ENCODE measurements at regions not wholly inside any gene's neighbourhood (a gene's known extent, or its start where the extent isn't known, plus 50 kb on each side); places are given as distances from the start of the nearest gene placed in this dataset.

DNA sequence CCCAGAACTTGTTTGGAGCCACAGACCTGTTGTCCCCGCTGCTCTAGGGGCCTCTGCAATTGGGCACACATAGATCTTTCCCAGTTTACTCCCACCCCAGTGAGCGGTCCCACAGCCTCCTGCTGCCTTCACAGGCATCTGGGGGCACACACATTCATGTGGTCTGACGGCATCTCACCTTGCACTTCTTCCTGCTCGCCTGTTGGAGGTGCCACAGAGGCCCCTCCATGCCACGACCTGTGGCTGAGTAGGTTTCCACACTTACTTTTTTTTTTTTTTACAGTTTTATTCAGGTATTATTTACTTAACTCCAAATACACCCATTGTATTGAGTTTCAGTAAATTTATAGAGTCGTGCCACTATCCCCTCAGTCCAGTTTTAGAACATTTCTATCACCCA, 68.9 kb upstream of the SEPTIN5 start:
- Mint-ChIP-seq H3K4me3 (no peak overlapping the region), H3K27ac (no peak overlapping the region)
- DNase-seq: no peak

DNA sequence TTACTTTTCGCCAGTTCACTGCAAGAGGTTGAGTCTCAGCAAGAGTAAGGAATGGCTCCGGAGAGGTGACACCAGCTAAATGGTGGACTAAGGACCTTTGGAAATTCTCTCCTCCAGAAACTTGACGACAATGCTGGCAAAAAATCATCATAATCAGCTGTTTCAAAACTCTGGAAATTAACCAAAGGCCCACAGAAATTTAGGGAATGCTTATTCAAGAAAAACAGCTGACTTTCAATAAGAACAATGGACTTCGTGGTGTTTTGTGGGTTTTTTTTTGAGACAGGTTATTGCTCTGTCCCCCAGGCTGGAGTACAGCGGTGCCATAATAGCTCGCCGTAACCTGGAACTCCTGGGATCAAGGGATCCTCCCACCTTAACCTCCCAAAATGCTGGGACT, 68.4 kb upstream of the SEPTIN5 start:
- DNase-seq (no peak), ATAC-seq (replicated peaks in 1 of 2) (no peak)
- H3K27ac Mint-ChIP-seq: no peak overlapping the region
- H3K4me3 Mint-ChIP-seq: no peak overlapping the region
- H3K36me3 Mint-ChIP-seq (ENCODE audit: insufficient read depth in 2 of 2): peaks cover 9% of the 10 kb centered on the region in 2 donors
- peaks cover 9% of the 10 kb centered on the region for H3K27me3 Mint-ChIP-seq (ENCODE audit: low read depth)
- H3K4me1 Mint-ChIP-seq (ENCODE audit: low read depth): no peaks in the 10 kb centered on the region
- peaks cover 3 to 9% of the 10 kb centered on the region in 2 donors for H3K9me3 Mint-ChIP-seq

More for the DNA sequence above, 68.9 kb upstream of the SEPTIN5 start:
- Mint-ChIP-seq H3K9me3 (peaks cover 3 to 9% of the 10 kb centered on the region in 2 donors), H3K4me1 (ENCODE audit: low read depth) (no peaks in the 10 kb centered on the region), H3K27me3 (ENCODE audit: low read depth) (peaks cover 9% of the 10 kb centered on the region), H3K36me3 (ENCODE audit: insufficient read depth in 2 of 2) (peaks cover 9% of the 10 kb centered on the region in 2 donors)
- no peak for ATAC-seq (replicated peaks in 1 of 2)

DNA sequence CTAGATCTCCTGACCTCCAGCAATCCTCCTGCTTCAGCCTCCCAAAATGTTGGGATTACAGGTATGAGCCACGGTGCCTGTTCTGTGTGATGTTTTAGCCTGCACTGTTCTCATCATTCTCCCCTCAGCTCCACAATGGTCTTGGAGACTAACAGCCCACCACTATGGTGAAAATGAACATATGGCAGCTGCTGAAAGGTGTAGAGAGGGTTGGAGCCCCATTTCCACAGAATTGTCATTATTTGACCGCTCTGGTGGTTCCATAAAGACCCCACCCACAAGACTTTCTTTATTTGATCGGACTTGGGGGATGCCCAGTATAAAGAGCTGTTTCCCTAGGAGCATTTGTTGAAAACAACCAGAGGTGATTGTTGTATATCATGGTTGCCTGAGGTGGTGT, 67.9 kb upstream of the SEPTIN5 start:
- ATAC-seq (replicated peaks in 1 of 2): no peak
- no peak for DNase-seq
- Mint-ChIP-seq H3K9me3 (peaks cover 3 to 9% of the 10 kb centered on the region in 2 donors), H3K27me3 (ENCODE audit: low read depth) (peaks cover 9% of the 10 kb centered on the region), H3K27ac (no peak overlapping the region), H3K4me3 (no peak overlapping the region), H3K4me1 (ENCODE audit: low read depth) (no peaks in the 10 kb centered on the region), H3K36me3 (ENCODE audit: insufficient read depth in 2 of 2) (peaks cover 9% of the 10 kb centered on the region in 2 donors)

DNA sequence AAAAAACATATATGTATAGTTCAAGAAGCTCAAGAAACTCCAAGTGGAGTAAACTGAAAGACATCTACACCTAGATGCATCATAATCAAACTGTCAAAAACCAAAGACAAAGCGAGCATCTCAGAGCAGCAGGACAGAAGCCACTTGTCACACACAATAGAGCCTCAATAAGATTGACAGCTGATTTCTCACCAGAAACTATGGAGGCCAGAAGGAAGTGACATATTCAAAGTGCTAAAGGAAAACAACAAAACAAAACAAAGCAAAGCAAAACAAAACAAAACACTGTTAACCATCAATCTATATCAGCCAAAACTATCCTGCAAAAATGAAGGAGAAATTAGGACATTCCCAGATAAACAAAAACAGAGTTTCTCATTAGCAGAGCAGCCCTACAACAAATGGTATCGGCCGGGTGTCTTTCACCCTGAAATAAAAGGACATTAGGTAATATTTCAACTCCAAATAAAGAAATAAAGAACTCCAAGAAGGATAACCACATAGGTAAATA, 65.8 kb upstream of the SEPTIN5 start:
- no peaks in the 10 kb centered on the region for H3K4me1 Mint-ChIP-seq (ENCODE audit: low read depth)
- ATAC-seq (replicated peaks in 1 of 2) (no peak), DNase-seq (no peak)
- H3K9me3 Mint-ChIP-seq: peaks cover 3 to 9% of the 10 kb centered on the region in 2 donors
- H3K27ac Mint-ChIP-seq: no peak overlapping the region
- peaks cover 9% of the 10 kb centered on the region for H3K27me3 Mint-ChIP-seq (ENCODE audit: low read depth)
- peaks cover 9% of the 10 kb centered on the region in 2 donors for H3K36me3 Mint-ChIP-seq (ENCODE audit: insufficient read depth in 2 of 2)
- no peak overlapping the region for H3K4me3 Mint-ChIP-seq

DNA sequence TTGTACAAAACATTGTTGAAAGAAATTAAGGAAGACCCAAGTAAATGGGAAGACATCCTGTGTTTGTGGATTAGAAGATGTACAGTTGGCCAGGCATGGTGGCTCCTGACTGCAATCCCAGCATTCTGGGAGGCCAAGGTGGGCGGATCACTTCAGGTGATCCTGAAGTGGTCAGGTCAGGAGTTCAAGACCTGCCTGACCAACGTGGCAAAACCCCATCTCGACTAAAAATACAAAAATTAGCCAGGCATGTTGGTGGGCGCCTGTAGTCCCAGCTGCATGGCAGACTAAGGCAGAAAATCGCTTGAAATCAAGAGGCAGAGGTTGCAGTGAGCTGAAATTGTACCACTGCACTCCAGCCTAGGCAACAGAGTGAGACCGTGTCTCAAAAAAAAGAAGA, 62.0 kb upstream of the SEPTIN5 start:
- ATAC-seq (replicated peaks in 1 of 2): no peak
- no peak overlapping the region for H3K4me3 Mint-ChIP-seq
- no peaks in the 10 kb centered on the region for H3K27me3 Mint-ChIP-seq (ENCODE audit: low read depth)
- H3K27ac Mint-ChIP-seq: no peak overlapping the region
- peaks cover 3 to 9% of the 10 kb centered on the region in 2 donors for H3K9me3 Mint-ChIP-seq
- peaks cover 6 to 8% of the 10 kb centered on the region in 2 donors for H3K36me3 Mint-ChIP-seq (ENCODE audit: insufficient read depth in 2 of 2)
- no peaks in the 10 kb centered on the region for H3K4me1 Mint-ChIP-seq (ENCODE audit: low read depth)
- no peak for DNase-seq

DNA sequence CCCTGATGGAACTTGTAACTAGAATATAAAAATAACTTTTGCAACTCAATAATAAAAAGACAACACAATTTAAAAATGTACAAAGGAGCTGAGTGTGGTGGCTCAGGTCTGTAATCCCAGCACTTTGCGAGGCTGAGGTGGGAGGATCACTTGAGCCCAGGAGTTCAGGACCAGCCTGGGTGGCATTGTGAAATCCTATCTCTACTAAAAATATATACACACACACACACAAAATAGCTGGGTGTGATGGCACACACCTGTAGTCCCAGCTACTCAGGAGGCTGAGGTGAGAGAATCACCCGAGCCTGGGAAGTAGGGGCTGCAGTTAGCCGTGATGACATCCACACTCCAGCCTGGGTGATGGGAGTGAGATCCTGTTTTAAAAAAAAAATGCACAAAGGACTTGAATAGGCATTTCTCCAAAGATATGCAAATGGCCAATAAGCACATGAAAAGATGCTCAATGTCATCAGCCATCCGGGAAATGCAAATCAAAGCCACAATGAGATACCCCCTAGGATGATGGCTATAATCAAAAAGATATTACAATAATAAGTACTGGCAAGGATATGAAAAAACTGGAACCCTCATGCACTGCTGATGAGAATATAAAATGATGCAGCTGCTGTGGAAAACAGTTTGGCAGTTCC, 59.8 kb upstream of the SEPTIN5 start:
- Mint-ChIP-seq H3K27ac (no peak overlapping the region), H3K9me3 (peaks cover 0 to 1% of the 10 kb centered on the region in 2 donors), H3K36me3 (ENCODE audit: insufficient read depth in 2 of 2) (no peaks in the 10 kb centered on the region), H3K4me3 (no peak overlapping the region), H3K27me3 (ENCODE audit: low read depth) (no peaks in the 10 kb centered on the region), H3K4me1 (ENCODE audit: low read depth) (no peaks in the 10 kb centered on the region)
- ATAC-seq (replicated peaks in 1 of 2): no peak
- no peak for DNase-seq

DNA sequence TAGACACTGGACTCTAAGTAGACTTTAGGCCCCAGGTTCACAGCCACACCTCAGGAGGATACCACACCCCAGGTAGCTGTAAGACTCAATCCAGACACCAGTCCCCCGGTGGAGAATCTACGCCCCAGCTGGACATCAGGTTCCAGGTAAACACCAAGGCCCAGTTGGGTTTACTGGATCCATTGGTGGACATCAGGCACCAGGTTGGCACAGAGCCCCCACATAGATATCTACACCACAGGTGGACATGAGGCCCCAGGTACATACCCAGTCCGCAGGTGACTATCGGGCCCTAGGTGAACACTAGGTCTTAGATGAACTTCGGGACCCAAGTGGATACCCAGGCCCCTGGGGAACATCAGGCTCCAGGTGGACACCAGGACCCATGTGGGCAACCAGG, 58.9 kb upstream of the SEPTIN5 start:
- Mint-ChIP-seq H3K27me3 (ENCODE audit: low read depth) (no peaks in the 10 kb centered on the region), H3K4me1 (ENCODE audit: low read depth) (no peaks in the 10 kb centered on the region), H3K27ac (no peak overlapping the region), H3K36me3 (ENCODE audit: insufficient read depth in 2 of 2) (no peaks in the 10 kb centered on the region), H3K9me3 (no peaks in the 10 kb centered on the region), H3K4me3 (no peak overlapping the region)
- ATAC-seq (replicated peaks in 1 of 2): no peak
- no peak for DNase-seq

DNA sequence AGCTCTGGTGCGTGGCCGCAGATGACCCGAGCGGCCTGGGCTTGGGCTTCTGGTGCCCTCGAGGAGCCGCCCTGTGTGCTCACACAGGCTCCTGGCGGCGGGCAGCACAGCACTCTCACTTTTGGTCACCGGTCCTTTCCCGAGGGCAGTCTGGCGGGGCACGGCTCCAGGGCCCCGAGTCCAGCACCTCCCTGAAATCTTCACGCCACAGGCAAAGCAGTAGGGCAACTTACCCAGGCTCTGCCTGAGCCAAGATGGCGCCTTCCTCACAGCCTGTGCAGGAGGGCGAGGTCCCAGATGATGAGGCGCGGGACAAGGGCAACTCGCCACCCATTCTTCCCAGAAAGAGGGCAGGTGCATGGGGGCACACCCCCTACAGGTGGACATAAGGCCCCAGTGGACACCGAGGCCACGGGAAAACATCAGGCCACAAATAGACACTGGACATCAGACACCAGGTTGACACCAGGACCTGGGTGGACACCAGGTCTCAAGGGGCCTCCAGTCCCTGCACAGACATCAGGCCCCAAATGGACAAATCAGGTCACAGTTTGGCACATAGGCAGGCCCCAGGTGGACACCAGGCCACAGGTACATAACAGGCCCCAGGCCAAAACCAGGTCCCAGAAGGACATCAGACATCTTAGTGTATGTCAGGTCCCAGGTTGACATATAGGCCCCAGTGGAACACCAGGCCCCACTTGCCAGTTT, 57.6 kb upstream of the SEPTIN5 start:
- ATAC-seq (replicated peaks in 1 of 2) (no peak), DNase-seq (no peak)
- H3K27me3 Mint-ChIP-seq (ENCODE audit: low read depth): no peaks in the 10 kb centered on the region

DNA sequence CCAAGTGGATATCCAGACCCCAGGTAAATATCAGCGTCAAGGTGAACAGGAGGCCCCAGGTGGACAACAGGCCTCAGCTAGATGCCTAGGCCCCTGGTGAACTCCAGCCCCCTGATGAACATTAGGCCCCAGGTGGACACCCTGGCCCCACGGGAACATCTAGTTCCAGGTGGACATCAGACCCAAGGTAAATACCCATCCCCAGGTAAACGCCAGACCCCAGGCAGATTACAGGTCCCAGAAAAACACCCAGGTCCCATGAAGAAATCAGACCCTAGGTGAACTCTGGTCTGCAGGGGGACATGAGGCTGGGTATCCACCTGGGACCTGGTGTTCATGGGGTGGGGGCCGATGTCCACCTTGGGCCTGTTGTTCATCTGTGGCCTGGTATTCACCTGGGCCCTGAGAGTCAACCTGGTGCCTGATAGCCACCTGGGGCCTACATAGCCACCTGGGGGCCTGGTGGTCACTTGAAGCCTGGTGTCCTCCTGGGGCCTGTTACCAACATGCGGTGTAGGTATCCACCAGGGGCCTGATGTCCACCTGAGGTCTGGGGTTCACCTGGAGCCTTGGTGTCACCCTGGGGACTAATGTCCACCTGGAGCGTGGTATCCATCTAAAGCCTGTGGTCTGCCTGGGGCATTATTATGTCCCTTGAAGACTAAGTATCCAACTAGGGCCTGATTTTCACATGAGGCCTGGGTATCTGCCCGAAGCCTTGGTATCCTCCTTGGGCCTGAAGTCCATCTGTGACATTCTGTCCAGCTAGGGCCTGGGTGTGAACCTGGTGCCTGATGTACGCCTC, 56.8 kb upstream of the SEPTIN5 start:
- Mint-ChIP-seq H3K9me3 (no peaks in the 10 kb centered on the region), H3K27ac (no peak overlapping the region), H3K4me3 (no peak overlapping the region), H3K27me3 (ENCODE audit: low read depth) (no peaks in the 10 kb centered on the region), H3K36me3 (ENCODE audit: insufficient read depth in 2 of 2) (no peaks in the 10 kb centered on the region), H3K4me1 (ENCODE audit: low read depth) (no peaks in the 10 kb centered on the region)
- DNase-seq: no peak
- ATAC-seq (replicated peaks in 1 of 2): no peak

More for the DNA sequence above, 57.6 kb upstream of the SEPTIN5 start:
- Mint-ChIP-seq H3K4me1 (ENCODE audit: low read depth) (no peaks in the 10 kb centered on the region), H3K27ac (no peak overlapping the region), H3K36me3 (ENCODE audit: insufficient read depth in 2 of 2) (no peaks in the 10 kb centered on the region), H3K4me3 (no peak overlapping the region), H3K9me3 (no peaks in the 10 kb centered on the region)

DNA sequence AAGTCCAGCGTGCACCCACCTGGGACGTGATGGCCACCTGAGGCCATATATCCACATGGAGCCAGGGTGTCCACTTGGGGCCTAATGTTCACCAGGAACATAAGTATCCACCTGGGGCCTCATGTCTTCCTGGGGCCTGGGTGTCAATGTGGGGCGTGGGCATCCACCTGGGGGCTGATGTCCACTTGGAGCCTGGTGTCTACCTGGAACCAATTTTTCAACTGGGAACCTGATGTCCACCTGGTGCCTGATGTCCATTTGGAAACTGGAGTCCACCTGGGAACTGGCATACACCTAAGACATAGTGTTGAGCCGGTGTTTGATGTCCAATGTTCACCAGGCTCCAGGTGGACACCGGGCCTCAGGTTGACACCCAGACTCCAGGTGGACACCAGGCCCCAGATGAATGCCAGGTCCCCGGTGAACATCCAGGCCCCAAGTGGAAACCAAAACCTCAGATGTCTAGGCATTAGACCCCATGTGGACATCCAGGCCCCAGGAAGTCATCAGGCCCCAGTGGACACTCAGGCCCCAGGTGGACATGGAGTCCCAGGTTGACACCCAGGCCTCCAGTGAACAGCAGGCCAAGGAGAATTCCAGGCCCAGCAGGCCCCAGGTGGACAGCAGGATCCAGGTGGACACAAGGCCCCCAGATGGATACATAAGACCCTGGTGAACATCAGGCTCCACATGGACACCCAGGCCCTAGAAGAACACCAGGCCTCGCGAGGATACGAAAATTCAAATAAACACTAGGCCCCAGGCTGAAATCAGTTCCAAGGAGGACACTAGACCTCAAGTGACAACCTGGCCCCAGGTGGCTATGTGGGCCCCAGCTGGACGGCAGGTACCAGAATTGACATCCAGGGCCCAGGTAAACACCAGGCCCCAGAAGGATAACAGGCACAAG, 56.0 kb upstream of the SEPTIN5 start:
- ATAC-seq (replicated peaks in 1 of 2) (no peak), DNase-seq (no peak)
- Mint-ChIP-seq H3K27ac (no peak overlapping the region), H3K4me1 (ENCODE audit: low read depth) (peaks cover 4% of the 10 kb centered on the region), H3K27me3 (ENCODE audit: low read depth) (no peaks in the 10 kb centered on the region), H3K4me3 (no peak overlapping the region), H3K36me3 (ENCODE audit: insufficient read depth in 2 of 2) (no peaks in the 10 kb centered on the region), H3K9me3 (no peaks in the 10 kb centered on the region)

DNA sequence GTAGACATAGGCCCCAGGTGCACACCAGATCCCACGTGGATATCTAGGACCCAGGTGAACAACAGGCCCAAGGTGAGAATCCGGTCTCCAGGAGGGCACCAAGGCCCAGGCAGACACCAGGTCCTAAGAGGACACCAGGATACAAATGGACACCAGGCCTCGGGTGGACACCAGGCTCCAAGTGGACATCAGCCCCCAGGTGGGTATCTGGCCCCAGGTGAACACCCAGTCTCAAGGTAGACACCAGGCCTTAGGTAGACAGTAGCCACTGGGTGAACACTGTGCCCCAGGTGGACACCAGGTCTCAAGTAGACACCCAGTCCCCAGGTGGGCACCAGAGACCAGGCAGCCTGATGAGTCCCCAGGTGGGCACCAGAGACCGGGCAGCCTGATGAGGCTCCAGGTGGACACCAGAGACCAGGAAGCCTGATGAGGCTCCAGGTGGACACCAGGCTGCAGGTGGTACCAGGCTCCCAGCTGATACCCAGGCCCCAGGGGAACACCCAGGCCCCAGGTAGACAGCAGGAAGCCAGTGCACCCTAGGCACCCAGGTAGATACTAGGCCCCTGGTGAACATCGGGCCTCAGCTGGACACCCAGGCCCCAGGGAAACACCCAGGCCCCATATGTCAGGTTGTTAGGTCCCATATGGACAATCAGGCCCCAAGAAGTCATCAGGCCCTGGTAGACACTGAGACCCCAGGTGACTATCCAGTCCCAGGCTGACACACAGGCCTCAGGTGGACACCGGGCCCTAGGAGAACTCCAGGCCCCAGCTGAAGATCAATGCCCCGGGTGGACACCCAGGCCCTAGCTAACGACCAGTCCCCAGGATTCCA, 55.1 kb upstream of the SEPTIN5 start:
- Mint-ChIP-seq H3K36me3 (ENCODE audit: insufficient read depth in 2 of 2) (no peaks in the 10 kb centered on the region), H3K9me3 (no peaks in the 10 kb centered on the region), H3K27ac (no peak overlapping the region), H3K4me1 (ENCODE audit: low read depth) (peaks cover 6% of the 10 kb centered on the region), H3K27me3 (ENCODE audit: low read depth) (no peaks in the 10 kb centered on the region), H3K4me3 (no peak overlapping the region)
- ATAC-seq (replicated peaks in 1 of 2) (no peak), DNase-seq (no peak)

DNA sequence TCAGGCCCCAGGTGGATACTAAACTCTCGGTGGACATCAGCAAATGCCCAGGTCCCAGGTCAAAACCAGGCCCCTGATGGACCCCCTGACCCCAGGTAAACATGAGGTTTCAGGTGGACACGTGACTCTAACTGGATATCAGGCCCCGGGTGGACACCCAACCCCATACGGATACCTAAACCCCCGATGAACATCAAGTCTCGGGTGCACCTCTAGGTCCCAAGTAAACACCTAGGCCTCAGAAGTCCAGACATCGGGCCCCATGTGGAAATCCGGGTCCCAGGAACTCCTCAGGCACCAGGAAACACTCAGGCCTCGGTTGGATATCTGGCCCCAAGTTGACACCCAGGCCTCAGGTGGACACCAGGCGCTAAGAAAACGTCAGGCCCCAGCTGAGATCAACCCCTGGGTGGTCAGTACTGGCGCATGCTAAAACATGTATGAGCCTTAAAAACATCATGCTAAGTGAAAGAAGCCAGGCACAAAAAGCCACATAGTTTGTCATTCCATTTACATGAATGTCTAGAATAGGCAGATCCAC, 54.4 kb upstream of the SEPTIN5 start:
- Mint-ChIP-seq H3K36me3 (ENCODE audit: insufficient read depth in 2 of 2) (no peaks in the 10 kb centered on the region), H3K4me3 (no peak overlapping the region)

More for the DNA sequence above, 54.4 kb upstream of the SEPTIN5 start:
- no peak for ATAC-seq (replicated peaks in 1 of 2)
- Mint-ChIP-seq H3K9me3 (no peaks in the 10 kb centered on the region), H3K4me1 (ENCODE audit: low read depth) (peaks cover 6% of the 10 kb centered on the region), H3K27me3 (ENCODE audit: low read depth) (no peaks in the 10 kb centered on the region), H3K27ac (no peak overlapping the region)
- DNase-seq: no peak
